HEK293 (cell line): ENCODE measurements at regions not wholly inside any gene's neighbourhood (a gene's known extent, or its start where the extent isn't known, plus 50 kb on each side); places are given as distances from the start of the nearest gene placed in this dataset.

Experiments
- CTCF ChIP-seq: fragments of 450-650 bp; formaldehyde crosslinking; IDR thresholded peaks from 2 replicates; pipeline ENCODE4 v1.5.1; 2016; ENCODE audit warnings: missing biosample characterization, missing genetic modification characterization
- KLF16 ChIP-seq: fragments of 450-650 bp; formaldehyde crosslinking; IDR thresholded peaks from 2 replicates; pipeline ENCODE4 v1.5.1; 2017; ENCODE audit warnings: missing biosample characterization, missing genetic modification characterization
- KLF8 ChIP-seq: fragments of 450-650 bp; formaldehyde crosslinking; IDR thresholded peaks from 2 replicates; pipeline ENCODE4 v1.5.1; 2016; ENCODE audit warnings: missing biosample characterization, missing genetic modification characterization
- PRDM10 ChIP-seq: fragments of 450-650 bp; formaldehyde crosslinking; IDR thresholded peaks from 2 replicates; pipeline ENCODE4 v1.5.1; 2016; ENCODE audit warnings: missing biosample characterization, missing genetic modification characterization
- YY1 ChIP-seq: fragments of 450-650 bp; formaldehyde crosslinking; IDR thresholded peaks from 2 replicates; pipeline ENCODE4 v1.5.1; 2018; ENCODE audit warnings: missing biosample characterization, missing genetic modification characterization
- ZNF121 ChIP-seq: fragments of 450-650 bp; formaldehyde crosslinking; IDR thresholded peaks from 2 replicates; pipeline ENCODE4 v1.5.1; 2016; ENCODE audit warnings: missing biosample characterization, missing genetic modification characterization
- ZNF175 ChIP-seq: fragments of 450-650 bp; formaldehyde crosslinking; IDR thresholded peaks from 2 replicates; pipeline ENCODE4 v1.5.1; 2016; ENCODE audit warnings: missing biosample characterization, missing genetic modification characterization
- ZNF37A ChIP-seq: fragments of 450-650 bp; IDR thresholded peaks from 2 replicates; pipeline ENCODE4 v1.5.1; 2018; ENCODE audit warnings: missing biosample characterization, missing genetic modification characterization
- ZNF416 ChIP-seq: fragments of 450-650 bp; formaldehyde crosslinking; IDR thresholded peaks from 2 replicates; pipeline ENCODE4 v1.5.1; 2016; ENCODE audit warnings: missing biosample characterization, missing genetic modification characterization
- ZNF529 ChIP-seq: fragments of 450-650 bp; formaldehyde crosslinking; IDR thresholded peaks from 2 replicates; pipeline ENCODE4 v1.5.1; 2017; ENCODE audit warnings: missing genetic modification characterization, missing biosample characterization; ENCODE audit not compliant: insufficient replicate concordance
- ZNF610 ChIP-seq: fragments of 450-650 bp; formaldehyde crosslinking; IDR thresholded peaks from 2 replicates; pipeline ENCODE4 v1.5.1; 2016; ENCODE audit warnings: missing biosample characterization, missing genetic modification characterization, borderline replicate concordance
- ZNF785 ChIP-seq: fragments of 450-650 bp; formaldehyde crosslinking; IDR thresholded peaks from 2 replicates; pipeline ENCODE4 v1.5.1; 2016; ENCODE audit warnings: missing biosample characterization, missing genetic modification characterization

- TF ChIP-seq ZNF37A (tag by site-specific recombination) (no peak), ZNF175 (tag by site-specific recombination) (no peak), CTCF (tag by site-specific recombination) (no peak), PRDM10 (tag by site-specific recombination) (no peak), ZNF529 (no peak), KLF8 (no peak), ZNF610 (no peak), ZNF416 (tag by site-specific recombination) (no peak), ZNF121 (tag by site-specific recombination) (no peak), YY1 (tag by site-specific recombination) (no peak), KLF16 (tag by site-specific recombination) (no peak), ZNF785 (tag by site-specific recombination) (no peak)
Measured at GRCh38 chr6:73985891-73986290, 289.9 kb downstream of the CD109 start.
